KMS-11 (cell line): ENCODE measurements at regions not wholly inside any gene's neighbourhood (a gene's known extent, or its start where the extent isn't known, plus 50 kb on each side); places are given as distances from the start of the nearest gene placed in this dataset.

Experiments
- H2AFZ ChIP-seq: fragments of 200-600 bp; sonication (generic); 2 replicates; pipeline ENCODE4 v1.6.1; 2016; ENCODE audit warnings: antibody characterized with exemption, mixed run types, low read depth
- H3K27ac ChIP-seq: fragments of 200-600 bp; sonication (generic); 2 replicates; pipeline ENCODE4 v1.6.1; 2016; ENCODE audit warnings: mild to moderate bottlenecking, mixed run types
- H3K27me3 ChIP-seq: fragments of 200-600 bp; sonication (generic); 2 replicates; pipeline ENCODE4 v1.6.1; 2017; ENCODE audit warnings: mild to moderate bottlenecking, low read depth, mixed run types, moderate library complexity; ENCODE audit not compliant: insufficient read depth
- H3K36me3 ChIP-seq: fragments of 200-600 bp; sonication (generic); 2 replicates; pipeline ENCODE4 v1.6.1; 2017; ENCODE audit warnings: mild to moderate bottlenecking, mixed run types; ENCODE audit not compliant: insufficient read depth
- H3K4me1 ChIP-seq: fragments of 200-600 bp; sonication (generic); 2 replicates; pipeline ENCODE4 v1.6.1; 2016; ENCODE audit warnings: mild to moderate bottlenecking, low read depth, mixed run types; ENCODE audit not compliant: poor library complexity, severe bottlenecking
- H3K4me2 ChIP-seq: fragments of 200-600 bp; sonication (generic); 2 replicates; pipeline ENCODE4 v1.7.0; 2016; ENCODE audit warnings: mild to moderate bottlenecking, mixed run types
- H3K4me3 ChIP-seq: fragments of 200-600 bp; sonication (generic); IDR thresholded peaks from 2 replicates; pipeline ENCODE4 v1.6.1; 2017; ENCODE audit warnings: low read depth, low read length, mixed read lengths; ENCODE audit not compliant: insufficient read depth
- H3K79me2 ChIP-seq: fragments of 200-600 bp; sonication (generic); 2 replicates; pipeline ENCODE4 v1.6.1; 2016; ENCODE audit warnings: low read depth, mixed run types; ENCODE audit not compliant: insufficient read depth
- H3K9ac ChIP-seq: fragments of 200-600 bp; sonication (generic); 2 replicates; pipeline ENCODE4 v1.6.1; 2016; ENCODE audit warnings: mild to moderate bottlenecking, mixed run types
- H4K20me1 ChIP-seq: fragments of 200-600 bp; sonication (generic); 2 replicates; pipeline ENCODE4 v1.6.1; 2016; ENCODE audit warnings: mild to moderate bottlenecking, mixed run types; ENCODE audit not compliant: insufficient read depth
- TF ChIP-seq, protein P1 (sequence below): fragments of 200-600 bp; sonication (generic); conservative IDR thresholded peaks from 2 replicates; pipeline ENCODE4 v1.6.1; 2017; ENCODE audit warnings: low read depth, mild to moderate bottlenecking, antibody characterized with exemption, low read length, moderate library complexity, mixed read lengths

DNA sequence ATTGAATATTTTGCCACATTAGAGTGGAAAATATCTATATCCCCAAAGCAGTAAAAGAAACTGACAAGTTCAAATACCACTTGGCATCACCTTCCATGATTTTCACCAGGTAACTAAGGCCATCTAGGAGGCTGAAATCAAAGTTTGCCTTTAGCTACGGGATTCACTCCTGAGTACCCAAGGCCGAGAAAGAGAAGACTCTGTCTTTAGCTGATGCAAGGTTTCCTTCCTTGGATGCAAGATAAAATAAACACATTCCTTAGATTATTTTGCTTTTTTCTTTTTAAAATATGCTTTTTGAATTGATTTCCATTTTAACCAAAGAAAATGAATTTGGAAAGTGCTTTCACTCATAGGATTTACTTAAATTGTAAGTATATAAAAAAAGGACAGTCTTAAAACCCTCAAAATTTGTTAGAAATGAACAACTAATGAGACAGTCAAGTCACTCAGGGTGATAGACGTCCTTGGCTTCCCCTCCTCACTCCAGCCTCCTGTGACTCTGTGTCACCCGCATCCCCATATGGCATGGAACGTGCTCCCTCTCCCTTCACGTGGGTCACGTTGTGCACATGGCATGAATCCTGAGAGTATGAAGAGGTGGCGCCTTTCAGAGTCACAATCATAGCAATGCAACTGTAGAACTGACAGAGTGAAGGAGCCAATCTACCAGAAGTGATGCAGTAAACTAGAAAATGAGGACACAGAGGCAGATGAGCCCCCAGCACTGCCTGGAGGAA, 148.4 kb downstream of the RTP4 start:
- no peaks in the 10 kb centered on the region for H3K36me3 ChIP-seq
- H3K27ac ChIP-seq = no peak overlapping the region
- no peaks in the 10 kb centered on the region for H3K4me1 ChIP-seq
- no peak overlapping the region for H2AFZ ChIP-seq
- TF ChIP-seq, protein P1, sequence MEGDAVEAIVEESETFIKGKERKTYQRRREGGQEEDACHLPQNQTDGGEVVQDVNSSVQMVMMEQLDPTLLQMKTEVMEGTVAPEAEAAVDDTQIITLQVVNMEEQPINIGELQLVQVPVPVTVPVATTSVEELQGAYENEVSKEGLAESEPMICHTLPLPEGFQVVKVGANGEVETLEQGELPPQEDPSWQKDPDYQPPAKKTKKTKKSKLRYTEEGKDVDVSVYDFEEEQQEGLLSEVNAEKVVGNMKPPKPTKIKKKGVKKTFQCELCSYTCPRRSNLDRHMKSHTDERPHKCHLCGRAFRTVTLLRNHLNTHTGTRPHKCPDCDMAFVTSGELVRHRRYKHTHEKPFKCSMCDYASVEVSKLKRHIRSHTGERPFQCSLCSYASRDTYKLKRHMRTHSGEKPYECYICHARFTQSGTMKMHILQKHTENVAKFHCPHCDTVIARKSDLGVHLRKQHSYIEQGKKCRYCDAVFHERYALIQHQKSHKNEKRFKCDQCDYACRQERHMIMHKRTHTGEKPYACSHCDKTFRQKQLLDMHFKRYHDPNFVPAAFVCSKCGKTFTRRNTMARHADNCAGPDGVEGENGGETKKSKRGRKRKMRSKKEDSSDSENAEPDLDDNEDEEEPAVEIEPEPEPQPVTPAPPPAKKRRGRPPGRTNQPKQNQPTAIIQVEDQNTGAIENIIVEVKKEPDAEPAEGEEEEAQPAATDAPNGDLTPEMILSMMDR = no peak
- H3K79me2 ChIP-seq = no peaks in the 10 kb centered on the region
- no peak overlapping the region for H3K4me2 ChIP-seq
- no peaks in the 10 kb centered on the region for H3K27me3 ChIP-seq
- no peak overlapping the region for H3K4me3 ChIP-seq
- H4K20me1 ChIP-seq = no peaks in the 10 kb centered on the region
- H3K9ac ChIP-seq = no peak overlapping the region

DNA sequence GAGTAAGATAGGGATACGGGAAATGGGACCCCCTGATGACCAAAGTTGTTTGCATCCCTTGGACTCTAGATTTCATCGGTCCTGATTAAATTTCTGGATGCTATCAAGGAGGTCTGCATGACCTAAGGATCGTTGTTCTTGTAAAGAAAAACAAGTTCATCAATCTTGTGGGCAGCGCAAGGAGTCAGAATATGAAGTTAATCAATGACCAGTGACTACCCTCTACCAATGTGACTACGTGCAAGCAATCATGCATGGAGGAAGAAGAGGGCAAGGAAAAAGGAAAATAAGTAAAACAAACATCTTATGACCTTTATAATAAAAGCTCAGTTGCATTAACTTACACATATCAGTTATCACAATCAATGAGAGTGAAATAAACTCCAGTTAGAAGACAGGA, 139.7 kb downstream of the RTP4 start:
- no peaks in the 10 kb centered on the region for H3K36me3 ChIP-seq
- no peaks in the 10 kb centered on the region for H3K79me2 ChIP-seq
- no peak overlapping the region for H2AFZ ChIP-seq
- no peak overlapping the region for H3K9ac ChIP-seq
- H3K4me3 ChIP-seq = no peak overlapping the region
- no peaks in the 10 kb centered on the region for H4K20me1 ChIP-seq
- no peak overlapping the region for H3K4me2 ChIP-seq
- no peaks in the 10 kb centered on the region for H3K4me1 ChIP-seq
- no peaks in the 10 kb centered on the region for H3K27me3 ChIP-seq
- TF ChIP-seq, protein P1 = no peak
- no peak overlapping the region for H3K27ac ChIP-seq

DNA sequence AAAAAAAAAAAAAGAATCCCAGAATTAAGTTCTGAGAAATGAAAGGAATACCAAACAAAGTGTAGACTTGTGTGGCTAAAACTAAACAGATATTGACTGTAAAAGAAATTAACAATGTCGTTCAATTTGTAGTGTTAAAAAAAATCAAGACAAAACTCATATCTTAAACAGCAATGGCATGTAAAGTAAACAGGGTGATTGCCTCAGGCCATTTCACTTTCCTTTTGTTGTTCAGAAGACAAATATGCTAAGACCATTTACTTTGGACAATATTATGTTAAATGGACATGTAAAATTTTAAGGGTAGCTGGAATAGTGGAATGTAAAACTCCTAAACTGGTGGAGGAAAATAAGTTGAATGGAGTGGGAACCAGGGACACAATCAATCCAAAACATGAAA, 139.1 kb downstream of the RTP4 start:
- Histone ChIP-seq H3K27ac (no peak overlapping the region), H3K4me2 (no peak overlapping the region), H3K4me1 (no peaks in the 10 kb centered on the region), H3K79me2 (no peaks in the 10 kb centered on the region), H4K20me1 (no peaks in the 10 kb centered on the region), H2AFZ (no peak overlapping the region), H3K4me3 (no peak overlapping the region), H3K36me3 (no peaks in the 10 kb centered on the region), H3K27me3 (no peaks in the 10 kb centered on the region), H3K9ac (no peak overlapping the region)
- TF ChIP-seq, protein P1 = no peak

DNA sequence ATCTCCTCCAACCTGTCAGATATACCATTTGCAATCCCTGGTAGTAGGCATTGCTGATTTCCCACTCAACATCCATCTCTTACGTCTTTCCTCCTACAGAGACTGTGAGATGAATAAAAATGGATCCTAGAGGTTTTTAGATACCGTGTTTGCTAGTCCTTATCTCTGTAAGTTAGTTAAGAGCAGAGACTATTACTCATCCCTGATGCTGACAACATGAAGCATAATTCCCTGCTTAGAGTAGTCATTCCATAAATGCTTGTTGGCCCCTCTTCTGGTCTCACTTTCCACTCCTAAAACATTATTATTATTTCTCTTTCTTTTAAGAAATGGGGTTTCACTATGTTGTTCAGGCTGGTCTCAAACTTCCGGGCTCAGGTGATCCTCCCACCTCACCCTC, 136.2 kb downstream of the RTP4 start:
- H3K4me2 ChIP-seq = no peak overlapping the region
- no peaks in the 10 kb centered on the region for H3K79me2 ChIP-seq
- H4K20me1 ChIP-seq = no peaks in the 10 kb centered on the region
- H3K27me3 ChIP-seq = no peaks in the 10 kb centered on the region
- H3K27ac ChIP-seq = no peak overlapping the region
- no peak overlapping the region for H3K4me3 ChIP-seq
- no peaks in the 10 kb centered on the region for H3K36me3 ChIP-seq
- H3K4me1 ChIP-seq = no peaks in the 10 kb centered on the region
- H3K9ac ChIP-seq = no peak overlapping the region
- TF ChIP-seq, protein P1 = no peak
- no peak overlapping the region for H2AFZ ChIP-seq
